Astrocyte (in vitro differentiated cells and primary cell): ENCODE measurements at regions not wholly inside any gene's neighbourhood (a gene's known extent, or its start where the extent isn't known, plus 50 kb on each side); places are given as distances from the start of the nearest gene placed in this dataset.

Source experiments
- DNase-seq: peaks from one replicate; pipeline ENCODE4 v3.0.0-alpha.2; 2010; ENCODE audit warnings: low read depth
- FAIRE-seq: peaks from 2 replicates; lab custom pipeline; 2011; peaks lifted over from hg19 to GRCh38; lab: Jason Lieb, UNC
- H2AFZ ChIP-seq: 2 replicates; pipeline ENCODE4 v1.6.0; 2012; ENCODE audit warnings: low read depth, low read length, inconsistent platforms
- H3K27ac ChIP-seq: 2 replicates; pipeline ENCODE4 v1.5.1; 2011; ENCODE audit warnings: low read depth, low read length, inconsistent platforms
- H3K27me3 ChIP-seq: 2 replicates; pipeline ENCODE4 v1.6.0; 2011; ENCODE audit warnings: low read length, inconsistent platforms; ENCODE audit not compliant: insufficient read depth
- H3K36me3 ChIP-seq: 2 replicates; pipeline ENCODE4 v1.5.1; 2011; ENCODE audit warnings: low read length, inconsistent platforms; ENCODE audit not compliant: insufficient read depth
- H3K4me1 ChIP-seq: 2 replicates; pipeline ENCODE4 v1.5.1; 2011; ENCODE audit warnings: low read length, inconsistent platforms; ENCODE audit not compliant: insufficient read depth
- H3K4me2 ChIP-seq: 2 replicates; pipeline ENCODE4 v1.6.0; 2012; ENCODE audit warnings: low read length, inconsistent platforms
- H3K4me3 ChIP-seq: 2 replicates; pipeline ENCODE4 v1.5.1; 2011; ENCODE audit warnings: low read depth, mild to moderate bottlenecking, low read length, inconsistent platforms; ENCODE audit not compliant: insufficient read depth
- H3K79me2 ChIP-seq: 2 replicates; pipeline ENCODE4 v1.6.0; 2012; ENCODE audit warnings: mild to moderate bottlenecking, low read length, inconsistent platforms; ENCODE audit not compliant: insufficient read depth
- H3K9ac ChIP-seq: 2 replicates; pipeline ENCODE4 v1.6.0; 2012; ENCODE audit warnings: mild to moderate bottlenecking, low read length, inconsistent platforms
- H3K9me3 ChIP-seq: 2 replicates; pipeline ENCODE4 v1.5.1; 2012; ENCODE audit warnings: low read depth, mild to moderate bottlenecking, low read length, inconsistent platforms; ENCODE audit not compliant: insufficient read depth
- H4K20me1 ChIP-seq: 2 replicates; pipeline ENCODE4 v1.6.0; 2012; ENCODE audit warnings: low read length, inconsistent platforms; ENCODE audit not compliant: insufficient read depth
- H3K27ac Mint-ChIP-seq: one replicate; pipeline ENCODE4 v1.8.0; 2021; ENCODE audit warnings: mild to moderate bottlenecking, mixed read lengths; ENCODE audit not compliant: unreplicated experiment
- H3K27me3 Mint-ChIP-seq: one replicate; pipeline ENCODE4 v1.8.0; 2021; ENCODE audit warnings: low read depth, mixed read lengths; ENCODE audit not compliant: unreplicated experiment
- H3K36me3 Mint-ChIP-seq: one replicate; pipeline ENCODE4 v1.8.0; 2021; ENCODE audit warnings: low read depth, mixed read lengths; ENCODE audit not compliant: unreplicated experiment
- H3K4me1 Mint-ChIP-seq: one replicate; pipeline ENCODE4 v1.8.0; 2021; ENCODE audit warnings: low read depth, mixed read lengths; ENCODE audit not compliant: unreplicated experiment
- H3K4me3 Mint-ChIP-seq: one replicate; pipeline ENCODE4 v1.8.0; 2021; ENCODE audit warnings: mild to moderate bottlenecking, moderate library complexity, mixed read lengths; ENCODE audit not compliant: unreplicated experiment
- H3K9me3 Mint-ChIP-seq: one replicate; pipeline ENCODE4 v1.8.0; 2021; ENCODE audit warnings: mild to moderate bottlenecking, mixed read lengths; ENCODE audit not compliant: unreplicated experiment
- CTCF ChIP-seq: IDR thresholded peaks from 2 replicates; pipeline ENCODE4 v1.5.1; 2011; ENCODE audit warnings: low read depth, mild to moderate bottlenecking, inconsistent platforms, low read length, moderate library complexity; ENCODE audit not compliant: insufficient read depth
- EZH2 ChIP-seq: IDR thresholded peaks from 2 replicates; pipeline ENCODE4 v1.6.1; 2012; ENCODE audit warnings: mild to moderate bottlenecking, low read length, inconsistent platforms; ENCODE audit not compliant: insufficient read depth

- H3K4me3 ChIP-seq = no peak overlapping the region
- peaks cover 6% of the 10 kb centered on the region for H3K27me3 Mint-ChIP-seq
- no peak overlapping the region for H3K4me3 Mint-ChIP-seq
- FAIRE-seq (no peak), DNase-seq (no peak)
- H2AFZ ChIP-seq = no peak overlapping the region
- no peaks in the 10 kb centered on the region for H3K4me1 ChIP-seq
- no peak overlapping the region for H3K27ac ChIP-seq
- no peaks in the 10 kb centered on the region for H3K9me3 ChIP-seq
- no peaks in the 10 kb centered on the region for H3K36me3 ChIP-seq
- H3K27me3 ChIP-seq = no peaks in the 10 kb centered on the region
- H3K27ac Mint-ChIP-seq = no peak overlapping the region
- H3K4me1 Mint-ChIP-seq = no peaks in the 10 kb centered on the region
- TF ChIP-seq EZH2 (no peak), CTCF (no peak)
- no peaks in the 10 kb centered on the region for H3K79me2 ChIP-seq
- no peak overlapping the region for H3K4me2 ChIP-seq
- no peaks in the 10 kb centered on the region for H4K20me1 ChIP-seq
- H3K36me3 Mint-ChIP-seq = no peaks in the 10 kb centered on the region
- H3K9me3 Mint-ChIP-seq = peaks cover 4% of the 10 kb centered on the region
- no peak overlapping the region for H3K9ac ChIP-seq
These were observed 101.8 kb downstream of the TTLL2 start for GRCh38 chr6:167426651-167427050.

DNA sequence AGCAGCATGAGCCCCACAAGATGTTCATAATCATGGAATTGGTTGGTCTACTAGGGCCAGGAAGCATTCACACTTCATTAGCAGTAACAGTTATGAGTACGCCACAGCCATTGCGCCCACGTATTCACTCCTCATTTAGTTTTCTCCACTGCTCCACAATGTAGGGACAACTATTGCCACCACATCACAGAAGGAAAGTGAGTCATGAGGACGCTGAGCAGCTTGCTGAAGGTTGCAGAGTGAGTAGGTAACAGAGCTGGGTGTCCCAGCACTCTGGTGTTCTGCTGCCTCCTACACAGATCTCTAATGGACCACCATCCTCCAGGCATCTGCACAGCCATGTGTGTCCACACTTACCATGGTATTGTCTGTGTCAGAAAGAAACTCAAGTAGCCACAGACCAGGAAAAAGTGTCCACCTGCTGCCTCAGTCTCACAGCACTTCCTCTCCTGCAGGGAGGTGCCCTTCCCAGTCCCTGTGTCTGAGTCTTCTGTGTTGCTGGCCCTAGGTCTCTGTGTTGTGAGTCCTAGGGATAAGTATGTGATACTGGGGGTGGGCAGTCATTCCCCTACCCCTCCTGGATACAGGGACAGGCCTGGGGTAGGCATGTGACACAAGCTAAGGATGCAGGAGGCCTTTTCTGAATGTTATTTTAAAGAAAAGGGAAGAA is 103.9 kb downstream of the TTLL2 start:
- FAIRE-seq (no peak), DNase-seq (no peak)

GRCh38 chr6:167429353-167429752 is 104.5 kb downstream of the TTLL2 start:
- H3K4me3 Mint-ChIP-seq = no peak overlapping the region
- FAIRE-seq (no peak), DNase-seq (no peak)
- no peak overlapping the region for H3K27ac Mint-ChIP-seq
- H3K36me3 Mint-ChIP-seq = no peaks in the 10 kb centered on the region
- H3K36me3 ChIP-seq = no peaks in the 10 kb centered on the region
- H3K27me3 Mint-ChIP-seq = peaks cover 6% of the 10 kb centered on the region
- H3K27ac ChIP-seq = no peak overlapping the region
- H3K9me3 Mint-ChIP-seq = peaks cover 4% of the 10 kb centered on the region
- no peaks in the 10 kb centered on the region for H3K4me1 ChIP-seq
- no peak overlapping the region for H3K9ac ChIP-seq
- H3K79me2 ChIP-seq = no peaks in the 10 kb centered on the region
- no peak overlapping the region for H3K4me3 ChIP-seq
- no peaks in the 10 kb centered on the region for H3K27me3 ChIP-seq
- no peaks in the 10 kb centered on the region for H4K20me1 ChIP-seq
- H3K4me1 Mint-ChIP-seq = no peaks in the 10 kb centered on the region
- H2AFZ ChIP-seq = no peak overlapping the region
- H3K4me2 ChIP-seq = no peak overlapping the region
- no peaks in the 10 kb centered on the region for H3K9me3 ChIP-seq
- no peak for TF ChIP-seq EZH2
- TF ChIP-seq CTCF = no peak

More for the DNA sequence above, 103.9 kb downstream of the TTLL2 start:
- H3K27ac ChIP-seq = no peak overlapping the region
- H4K20me1 ChIP-seq = no peaks in the 10 kb centered on the region
- no peaks in the 10 kb centered on the region for H3K36me3 ChIP-seq
- no peaks in the 10 kb centered on the region for H3K79me2 ChIP-seq
- Mint-ChIP-seq H3K4me1 (no peaks in the 10 kb centered on the region), H3K4me3 (no peak overlapping the region), H3K27ac (no peak overlapping the region), H3K9me3 (peaks cover 4% of the 10 kb centered on the region), H3K36me3 (no peaks in the 10 kb centered on the region), H3K27me3 (peaks cover 6% of the 10 kb centered on the region)
- H3K4me2 ChIP-seq = no peak overlapping the region
- no peak overlapping the region for H3K4me3 ChIP-seq
- no peak for TF ChIP-seq EZH2
- H3K4me1 ChIP-seq = no peaks in the 10 kb centered on the region
- H3K27me3 ChIP-seq = no peaks in the 10 kb centered on the region
- no peak overlapping the region for H3K9ac ChIP-seq
- no peaks in the 10 kb centered on the region for H3K9me3 ChIP-seq
- no peak overlapping the region for H2AFZ ChIP-seq
